GM19351 (cell line): ENCODE measurements at regions not wholly inside any gene's neighbourhood (a gene's known extent, or its start where the extent isn't known, plus 50 kb on each side); places are given as distances from the start of the nearest gene placed in this dataset.
"Not testable (repeated sequence)": the region's sequence is repeated elsewhere in the genome, so short reads cannot be mapped to it uniquely, and the experiment has no call there.

Experiments
- ATAC-seq: cut with Tn5 transposase; IDR thresholded peaks from one replicate; pipeline ENCODE4 v1.9.1; 2021; ENCODE audit warnings: mild to moderate bottlenecking, moderate library complexity; ENCODE audit not compliant: unreplicated experiment

DNA sequence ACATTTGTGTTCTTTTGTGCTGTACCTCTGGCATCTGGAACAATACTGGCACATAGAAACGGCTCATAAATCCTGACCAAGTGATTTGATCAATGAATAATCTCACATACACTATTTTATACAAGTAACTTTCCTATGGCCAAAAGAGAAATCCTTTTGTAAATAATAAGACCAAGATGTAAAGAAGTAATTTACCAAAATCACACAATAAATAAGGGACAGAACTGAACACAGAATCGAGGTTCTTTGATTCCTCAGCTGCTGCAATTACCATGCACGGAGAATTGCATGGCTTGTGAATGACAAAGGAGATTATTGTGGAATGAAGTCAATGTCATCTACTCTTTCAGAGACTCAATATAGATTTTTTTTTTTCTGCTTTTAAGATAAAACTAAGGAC, 576.8 kb upstream of the SMIM31 start:
- no peak for ATAC-seq

DNA sequence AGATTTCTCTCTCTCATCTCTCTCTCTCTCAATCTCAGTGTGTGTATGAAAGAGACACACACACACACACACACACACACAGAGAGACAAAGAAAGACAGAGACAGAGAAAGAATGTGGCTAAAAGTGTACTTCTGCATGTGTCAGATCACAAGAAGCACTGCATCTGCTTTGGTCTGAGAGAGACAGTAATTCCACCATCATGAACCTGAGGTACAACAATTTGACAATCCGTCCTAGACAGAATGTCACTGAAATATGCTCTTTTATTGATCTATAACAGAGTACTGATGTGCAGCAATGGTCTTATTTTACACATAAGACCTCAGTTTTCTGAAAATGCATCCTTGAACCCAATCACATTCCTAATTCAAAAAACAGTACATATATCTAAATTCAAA, 576.2 kb upstream of the SMIM31 start:
- no peak for ATAC-seq

DNA sequence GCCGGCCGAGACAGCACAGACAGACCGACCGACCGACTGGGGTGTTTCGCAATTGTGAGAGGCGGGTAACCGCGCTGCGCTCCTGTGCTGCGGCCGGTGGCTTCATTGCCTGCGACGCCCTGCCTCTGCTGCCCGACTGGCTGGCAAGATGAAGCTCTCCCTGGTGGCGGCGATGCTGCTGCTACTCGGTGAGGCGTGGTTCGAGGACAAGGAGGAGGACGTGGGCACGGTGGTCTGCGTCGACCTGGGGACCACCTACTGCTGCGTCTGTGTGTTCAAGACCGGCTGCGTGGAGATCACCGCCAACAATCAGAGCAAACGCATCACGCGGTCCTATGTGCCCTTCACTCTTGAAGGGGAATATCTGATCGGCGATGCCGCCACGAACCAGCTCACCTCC, 565.7 kb upstream of the SMIM31 start:
- ATAC-seq, result no peak

DNA sequence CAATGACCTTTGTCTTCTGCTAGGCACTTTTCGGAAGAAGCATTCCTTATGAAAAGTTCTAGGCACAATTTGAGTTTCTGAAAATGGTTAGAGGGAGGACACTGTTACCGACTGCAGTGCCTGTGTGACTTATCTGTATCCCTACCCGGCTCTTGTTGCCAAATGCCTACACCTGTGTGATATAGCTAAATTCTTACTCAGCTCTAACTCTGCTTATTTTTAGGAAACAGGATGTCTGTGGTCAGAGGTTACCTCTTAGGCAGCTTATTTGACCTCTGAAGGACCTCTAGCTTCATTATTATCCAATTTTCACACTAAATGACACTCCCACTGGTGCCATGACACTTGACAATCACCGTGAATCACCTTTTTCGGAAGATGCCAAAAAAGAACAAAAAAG, 561.1 kb upstream of the SMIM31 start:
- ATAC-seq, result peak; percentile 54

DNA sequence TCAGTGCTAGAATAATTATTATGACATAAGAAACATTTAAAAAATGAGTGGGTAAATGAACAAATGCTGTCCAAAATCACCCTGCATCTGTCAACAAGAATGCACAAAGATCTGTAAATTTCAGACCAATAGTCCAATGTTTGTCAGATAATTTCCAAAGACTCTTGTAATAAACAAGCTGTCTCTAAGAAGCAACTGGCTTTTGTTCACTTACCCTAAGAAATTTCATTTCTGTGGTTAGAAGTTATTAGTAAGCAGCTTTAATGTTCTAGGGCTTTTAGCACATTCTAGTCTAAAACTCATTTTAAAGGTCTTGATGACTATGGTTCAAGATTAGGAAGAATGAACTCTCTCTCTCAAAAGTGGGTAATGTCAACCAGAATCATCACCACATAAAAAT, 560.3 kb upstream of the SMIM31 start:
- ATAC-seq, result no peak

DNA sequence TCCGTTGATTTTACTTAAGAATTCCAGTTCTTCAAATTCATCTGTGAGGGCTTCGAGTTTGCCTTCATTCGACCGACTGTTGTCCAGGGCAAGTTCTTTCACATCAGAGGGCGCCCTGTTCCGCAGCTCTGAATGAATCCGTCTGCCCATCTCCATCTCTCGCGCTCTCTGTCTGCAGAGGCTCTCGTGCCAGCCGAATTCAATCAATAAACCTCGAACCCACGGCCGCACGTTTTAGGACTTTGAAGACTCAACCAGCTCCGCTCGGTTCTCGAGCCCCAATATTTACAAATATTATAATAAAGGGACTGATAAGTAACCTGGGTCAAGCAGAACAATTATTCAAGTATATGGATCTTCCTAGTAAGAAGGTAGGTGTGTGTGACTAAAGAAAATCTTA, 556.4 kb upstream of the SMIM31 start:
- ATAC-seq, result no peak

DNA sequence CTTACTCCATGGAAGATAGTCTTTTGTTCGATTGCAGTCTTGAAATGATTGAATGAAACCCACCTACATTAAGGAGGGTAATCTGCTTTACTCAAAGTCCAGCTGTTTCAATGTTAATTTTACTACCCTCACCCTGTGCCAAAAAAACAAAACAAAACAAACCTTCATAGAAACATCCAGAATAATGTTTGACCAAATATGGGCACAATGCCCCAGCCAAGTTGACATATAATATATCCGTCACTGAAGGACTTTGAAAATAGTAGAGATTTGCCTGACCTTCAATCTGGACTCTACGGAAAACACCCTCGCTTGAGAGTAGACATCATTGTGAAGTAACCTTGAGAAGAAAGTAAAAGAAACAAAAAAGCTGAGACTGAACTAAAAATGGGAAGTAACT, 550.5 kb upstream of the SMIM31 start:
- ATAC-seq, result no peak

DNA sequence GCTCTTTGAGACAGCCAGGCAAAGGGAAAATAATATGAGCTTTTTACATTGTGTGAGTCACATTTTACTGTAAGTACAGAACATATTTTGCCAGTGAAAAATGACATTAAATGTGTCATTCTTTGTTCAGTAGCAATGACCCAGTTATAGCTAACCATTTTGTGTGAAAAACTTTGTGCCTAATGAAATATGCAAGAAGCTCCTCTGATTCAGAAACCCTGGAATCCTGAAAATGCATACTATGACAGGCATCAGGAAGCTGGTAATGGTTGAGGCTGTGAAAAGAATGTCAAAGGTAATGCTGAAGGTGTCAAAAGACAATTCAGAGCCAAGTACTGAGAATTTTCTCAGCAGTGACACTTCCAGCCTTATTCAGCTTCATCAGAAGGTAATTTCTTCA, 549.5 kb upstream of the SMIM31 start:
- no peak for ATAC-seq

DNA sequence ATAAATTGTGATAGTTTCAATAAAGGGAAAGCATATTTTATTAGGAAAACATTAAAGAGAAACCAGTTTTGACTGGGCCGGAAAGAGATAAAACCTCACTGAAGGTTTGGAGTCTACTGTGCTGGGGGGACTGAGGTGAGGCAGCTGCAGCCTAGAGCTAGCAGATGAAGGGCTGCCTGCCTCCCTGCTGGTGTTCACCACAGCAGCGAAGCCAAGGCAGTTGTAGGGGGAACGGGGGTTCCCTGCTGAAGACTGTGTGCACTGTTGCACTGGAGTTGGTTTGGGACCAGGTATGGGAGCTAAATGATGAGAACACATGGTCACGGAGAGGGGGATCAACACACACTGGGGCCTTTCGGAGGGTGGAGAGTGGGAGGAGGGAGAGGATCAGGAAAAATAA, 546.5 kb upstream of the SMIM31 start:
- no peak for ATAC-seq

DNA sequence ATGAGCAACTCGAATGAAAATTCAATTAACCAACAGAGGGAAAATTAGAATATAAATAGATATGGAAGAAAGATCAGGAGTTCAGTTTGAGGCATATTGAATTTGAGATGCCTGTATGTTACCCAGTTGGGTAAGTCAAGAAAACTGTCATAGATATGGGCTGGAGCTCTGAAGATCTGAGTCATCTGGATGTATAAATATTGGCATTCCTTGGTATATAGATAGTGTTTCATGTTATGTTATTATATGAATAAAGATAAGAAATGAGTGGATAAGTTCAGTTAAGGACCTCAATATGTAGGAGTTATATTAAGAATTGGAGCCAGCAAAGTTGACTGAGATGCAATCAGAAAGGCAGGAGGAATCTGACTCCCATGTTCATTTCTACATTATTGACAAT, 543.6 kb upstream of the SMIM31 start:
- ATAC-seq, result no peak

DNA sequence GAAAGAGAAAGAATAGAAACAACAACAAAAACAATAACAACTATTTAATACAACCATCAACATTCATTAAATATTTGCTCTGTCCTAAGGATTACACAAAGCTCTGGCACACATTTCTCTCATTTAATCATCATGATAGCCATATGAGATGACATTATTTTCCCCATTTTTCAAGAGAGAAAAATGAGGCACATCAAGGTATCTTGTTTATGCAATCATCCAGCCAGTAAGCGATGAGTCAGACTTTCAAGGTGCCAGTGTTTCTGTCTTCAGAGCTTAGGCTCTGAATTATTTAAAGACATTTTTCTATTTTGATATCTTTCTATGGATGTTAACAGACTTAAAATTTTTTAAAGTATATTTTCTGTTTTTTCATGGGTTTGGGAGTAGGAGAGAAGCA, 541.8 kb upstream of the SMIM31 start:
- ATAC-seq, result no peak

DNA sequence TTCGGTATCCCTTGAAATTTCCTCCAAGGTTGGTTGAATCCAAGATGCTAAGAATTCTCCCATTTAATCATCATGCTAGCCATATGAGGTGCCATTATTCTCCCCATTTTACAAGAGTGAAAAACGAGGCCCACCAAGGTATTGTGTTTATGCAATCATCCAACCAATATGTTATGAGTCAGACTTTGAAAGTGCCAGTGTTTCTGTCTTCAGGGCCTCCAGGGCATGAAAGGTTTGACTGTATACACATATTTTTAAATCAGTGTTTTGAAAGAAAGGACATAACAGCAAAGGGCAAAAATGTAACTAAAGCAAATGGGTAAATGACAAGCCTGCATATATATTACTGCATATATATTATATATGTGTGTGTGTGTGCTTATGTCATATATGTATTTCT, 541.2 kb upstream of the SMIM31 start:
- ATAC-seq, result no peak

DNA sequence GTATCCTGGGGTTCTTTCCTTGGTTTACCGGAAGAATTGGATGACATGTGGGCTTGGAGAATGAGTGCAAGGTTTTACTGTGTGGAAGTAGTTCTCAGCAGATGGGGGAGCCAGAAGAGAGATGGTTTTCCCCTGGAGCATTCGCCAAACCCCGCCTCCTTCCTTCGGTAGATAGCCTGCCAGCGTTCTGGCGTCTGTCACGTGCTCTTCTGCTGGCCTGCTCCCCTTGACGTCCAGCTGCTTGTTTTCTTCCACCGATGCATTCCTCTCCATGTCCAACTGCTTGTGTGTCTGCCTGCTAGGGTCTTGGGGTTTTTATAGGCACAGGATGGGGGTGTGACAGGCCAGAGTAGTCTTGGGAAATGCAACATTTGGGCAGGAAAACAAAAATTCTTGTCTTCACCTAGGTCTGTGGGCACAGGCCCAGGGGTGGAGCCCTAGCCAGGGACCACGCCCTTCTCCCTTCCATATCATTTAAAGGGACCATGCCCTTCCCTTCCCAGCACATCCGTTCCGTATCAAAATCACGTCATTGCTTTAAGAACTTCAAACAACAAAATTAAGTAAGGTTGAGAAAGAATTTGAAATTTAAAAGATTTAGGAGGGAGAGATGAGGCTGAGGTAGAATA, 538.7 kb upstream of the SMIM31 start:
- no peak for ATAC-seq

DNA sequence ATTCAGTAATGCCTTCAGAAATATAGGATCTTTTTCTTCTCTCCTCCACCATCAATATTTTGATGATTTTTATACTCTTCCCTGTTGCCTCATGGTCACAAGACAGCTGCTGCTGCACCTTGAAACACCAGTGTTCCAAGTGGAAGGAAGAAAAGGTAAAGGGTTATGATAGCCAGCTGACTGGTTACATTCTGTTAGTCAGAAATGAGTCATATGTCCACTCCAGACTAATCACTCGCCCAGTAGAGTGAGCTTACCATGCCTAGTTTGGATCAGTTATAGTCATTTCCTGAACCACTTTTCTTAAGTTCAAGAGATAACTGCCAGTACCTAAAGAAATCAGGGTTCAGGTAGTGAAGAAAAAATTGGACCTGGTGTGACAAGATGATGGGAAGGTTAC, 532.3 kb upstream of the SMIM31 start:
- no peak for ATAC-seq

DNA sequence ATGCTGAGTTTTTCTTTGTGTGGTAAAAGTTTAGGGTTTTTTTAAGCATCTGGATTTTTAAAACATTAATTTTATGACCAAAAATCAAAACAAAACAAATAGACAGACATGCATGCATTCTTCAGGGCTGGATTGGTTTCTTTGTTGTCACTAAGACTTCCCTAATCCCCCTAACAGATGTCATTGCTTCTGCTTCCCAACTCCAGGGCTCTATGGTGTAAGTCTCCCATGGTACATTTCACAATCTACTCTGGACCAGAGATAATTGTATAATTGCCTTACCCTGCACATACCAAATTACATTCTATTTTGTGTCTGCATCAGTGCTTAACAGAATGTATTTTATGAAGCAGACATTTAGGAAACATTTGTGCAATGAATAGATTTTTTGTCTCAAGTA, 529.1 kb upstream of the SMIM31 start:
- ATAC-seq, result no peak

DNA sequence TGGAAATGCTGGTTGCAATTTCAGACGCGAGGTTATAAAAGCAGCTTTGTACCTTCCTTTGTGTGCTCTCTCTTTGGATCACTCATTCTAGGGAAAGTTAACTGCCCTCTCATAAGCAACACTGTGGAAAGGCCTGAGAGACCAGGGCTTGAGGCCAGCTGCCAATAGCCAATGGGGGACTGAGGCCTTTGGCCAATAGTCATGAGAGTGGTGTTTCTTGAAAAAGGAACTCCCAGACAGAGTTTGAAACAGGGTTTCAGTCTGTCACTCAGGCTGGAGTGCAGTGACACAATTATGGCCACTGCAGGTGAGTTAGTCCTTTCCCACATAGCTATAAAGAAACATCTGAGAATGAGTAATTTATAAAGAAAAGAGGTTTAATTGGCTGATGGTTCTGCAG, 524.7 kb upstream of the SMIM31 start:
- no peak for ATAC-seq

DNA sequence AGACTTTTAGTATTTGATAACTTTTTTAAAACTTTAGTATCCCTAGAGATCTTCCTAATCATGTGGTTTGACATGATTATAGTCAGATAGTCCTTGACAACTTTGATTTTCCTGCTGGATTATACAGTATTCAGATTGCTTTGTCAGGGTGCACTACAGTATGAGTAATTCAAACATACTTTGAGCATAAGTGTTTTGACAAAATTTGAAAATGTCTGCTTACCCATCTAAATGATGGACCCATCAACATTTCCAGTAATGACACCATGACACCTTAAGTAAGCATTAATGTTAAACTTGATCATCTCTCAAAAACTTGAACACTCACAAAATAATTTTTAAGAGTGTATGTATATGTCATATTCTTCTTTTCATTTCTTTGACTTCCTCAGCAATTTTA, 514.5 kb upstream of the SMIM31 start:
- no peak for ATAC-seq

DNA sequence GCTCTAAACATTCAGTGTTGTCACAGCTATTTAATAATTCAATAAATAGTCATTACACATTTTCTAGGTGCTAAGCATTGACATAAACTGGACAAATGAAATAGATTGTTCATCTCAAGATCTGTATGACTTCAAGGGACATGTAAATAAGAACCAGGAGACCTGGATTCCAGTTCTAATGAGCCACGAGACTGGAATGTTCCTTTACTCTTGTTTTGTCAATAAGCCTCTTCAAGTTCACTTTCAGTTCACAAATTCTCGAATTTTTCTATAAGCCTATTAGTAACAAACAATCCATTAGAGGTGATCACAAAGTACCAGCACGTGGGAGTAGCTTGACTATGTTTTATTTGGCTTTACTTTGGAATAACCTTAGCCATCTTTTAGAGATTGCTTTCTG, 514.0 kb upstream of the SMIM31 start:
- no peak for ATAC-seq

DNA sequence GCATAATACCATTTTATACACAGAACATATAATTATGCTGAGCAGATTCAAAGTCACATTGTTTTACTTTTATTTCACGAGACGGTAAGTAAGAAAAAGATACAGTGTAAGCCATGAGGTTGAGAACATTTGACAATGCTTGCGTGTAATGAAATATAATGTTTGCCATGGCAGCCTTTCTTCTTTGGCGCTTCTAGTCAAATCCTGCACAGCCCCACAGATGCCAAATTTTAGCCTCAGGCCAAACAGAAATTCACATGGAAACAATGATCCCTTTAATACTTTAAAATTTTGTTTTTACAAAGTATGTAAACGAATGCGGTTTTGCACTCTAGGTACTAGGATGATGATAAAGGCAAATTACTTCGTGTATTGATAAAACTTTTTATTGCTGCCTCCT, 502.7 kb upstream of the SMIM31 start:
- ATAC-seq, result no peak

DNA sequence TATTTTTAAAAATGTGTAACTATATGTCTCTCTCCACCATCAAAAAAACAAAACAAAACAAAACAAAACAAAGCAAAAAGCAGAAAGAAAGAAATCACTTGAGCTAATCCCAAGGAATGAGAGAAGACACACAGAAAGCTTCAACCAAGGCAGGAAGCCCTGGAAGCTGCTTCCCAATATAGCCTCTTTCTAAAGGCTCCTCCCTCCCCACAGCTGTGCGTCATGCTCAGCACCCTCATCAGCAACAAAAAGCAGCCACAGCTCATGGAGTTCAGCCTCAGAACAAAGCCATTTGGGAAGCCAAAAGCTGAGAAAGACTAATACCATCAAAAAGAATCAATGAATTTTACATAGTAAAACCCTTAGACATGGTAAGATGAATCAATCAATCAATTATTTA, 501.6 kb upstream of the SMIM31 start:
- no peak for ATAC-seq

DNA sequence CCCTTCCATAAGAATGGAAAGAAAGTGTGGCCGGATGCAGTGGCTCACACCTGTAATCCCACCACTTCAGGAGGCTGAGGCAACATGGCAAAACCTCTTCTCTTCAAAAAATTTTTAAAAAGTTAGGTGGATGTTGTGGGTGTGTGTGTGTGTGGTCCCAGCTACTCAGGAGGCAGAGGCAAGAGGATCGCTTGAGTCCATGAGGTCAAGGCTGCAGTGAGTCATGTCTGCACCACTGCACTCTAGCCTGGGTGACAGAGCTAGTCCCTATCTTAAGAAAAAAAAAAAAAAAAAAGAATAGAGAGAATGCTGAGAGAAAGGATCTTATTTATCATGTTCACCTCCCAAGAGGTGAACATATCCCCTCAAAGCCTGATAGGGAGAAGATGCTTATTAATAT, 492.1 kb upstream of the SMIM31 start:
- no peak for ATAC-seq

DNA sequence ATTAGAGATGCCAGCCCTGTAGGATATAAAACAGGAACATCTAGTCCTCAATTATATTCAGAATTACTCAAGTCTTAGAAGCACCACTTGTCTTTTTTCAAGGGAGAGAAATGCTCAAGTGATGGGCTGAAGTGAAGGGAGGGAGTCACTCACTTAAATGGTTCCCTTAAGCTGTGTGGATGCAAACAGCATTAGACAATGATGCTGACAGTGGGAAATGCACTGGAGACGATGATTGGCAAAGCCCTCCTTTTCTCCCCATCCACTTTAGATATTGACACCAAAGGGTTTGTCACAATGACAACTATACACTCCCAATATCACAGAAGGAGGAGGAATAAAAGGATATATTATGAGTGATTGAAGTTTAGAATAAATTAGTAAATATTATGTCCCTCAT, 491.4 kb upstream of the SMIM31 start:
- not testable (repeated sequence) for ATAC-seq

DNA sequence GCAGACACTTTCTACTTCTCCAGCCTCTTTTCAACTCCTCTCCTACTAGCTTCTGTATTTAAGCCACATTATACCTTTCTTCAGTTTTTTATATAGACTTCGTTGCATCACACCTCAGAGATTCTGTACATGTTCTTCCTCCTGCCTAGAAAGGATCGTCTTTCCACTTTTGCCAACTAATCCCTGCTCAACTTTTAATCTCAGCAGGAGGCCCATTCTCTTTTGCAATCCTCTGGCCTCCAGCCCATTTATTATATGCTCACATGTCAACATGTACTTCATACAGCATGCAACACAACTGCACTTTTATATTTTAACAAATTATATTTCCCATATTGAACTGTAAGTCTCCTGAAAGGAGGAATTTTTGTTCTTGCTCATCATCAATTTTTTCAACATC, 476.5 kb upstream of the SMIM31 start:
- ATAC-seq, result not testable (repeated sequence)

DNA sequence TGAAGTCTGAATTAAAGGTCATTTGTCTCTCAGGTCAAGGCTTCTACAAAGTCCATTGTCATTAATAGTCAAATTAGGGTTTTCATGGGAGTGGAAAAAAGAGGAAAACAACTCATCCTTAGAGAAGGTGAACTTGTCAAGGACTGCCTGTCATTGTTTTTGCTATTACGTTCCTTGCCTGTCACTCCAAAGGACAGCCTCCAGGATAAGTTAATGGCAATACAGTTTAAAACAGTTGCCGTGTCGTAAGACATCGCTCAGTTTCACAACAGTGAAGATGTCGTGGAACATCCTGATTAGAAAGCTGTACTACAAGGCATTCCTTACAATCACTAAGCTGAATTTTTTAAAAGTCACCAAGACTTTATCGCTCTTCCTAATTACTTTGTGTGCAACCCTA, 466.8 kb upstream of the SMIM31 start:
- no peak for ATAC-seq
